GM23338 (cell line): ENCODE measurements at regions not wholly inside any gene's neighbourhood (a gene's known extent, or its start where the extent isn't known, plus 50 kb on each side); places are given as distances from the start of the nearest gene placed in this dataset.

ENCODE experiments used
- CTCF ChIP-seq, 2 experiments: fragments of 200-600 bp in 1 of 2; sonication (generic) in 1 of 2; conservative IDR thresholded peaks; 2 replicates each; pipeline versions ENCODE4 v1.5.1 to v1.6.1; 2016 to 2017; ENCODE audit warnings: antibody characterized with exemption in 2 of 2, low read depth in 2 of 2, mild to moderate bottlenecking in 2 of 2, moderate library complexity in 1 of 2
- EZH2 ChIP-seq: fragments of 200-600 bp; sonication (generic); IDR thresholded peaks from one replicate; pipeline ENCODE4 v1.8.0; 2017; ENCODE audit warnings: antibody characterized with exemption, mild to moderate bottlenecking, low read depth; ENCODE audit not compliant: unreplicated experiment
- POLR2AphosphoS5 ChIP-seq: IDR thresholded peaks from 2 replicates; pipeline ENCODE4 v1.6.1; 2016; ENCODE audit warnings: antibody characterized with exemption, low read depth

GRCh38 chr20:62560162-62560561, 82.1 kb upstream of the SLCO4A1 start:
- TF ChIP-seq POLR2AphosphoS5 (no peak), CTCF (conservative IDR thresholded peaks at IDR 0.05; ENCODE audit: low read depth in 2 of 2) (no peak), EZH2 (no peak)
